Suppressor macrophage (primary cell): ENCODE measurements at regions not wholly inside any gene's neighbourhood (a gene's known extent, or its start where the extent isn't known, plus 50 kb on each side); places are given as distances from the start of the nearest gene placed in this dataset.

ENCODE experiments used
- DNase-seq, 4 experiments: peaks; one replicate each; pipeline ENCODE4 v3.0.0-alpha.2; 2020 to 2022

DNA sequence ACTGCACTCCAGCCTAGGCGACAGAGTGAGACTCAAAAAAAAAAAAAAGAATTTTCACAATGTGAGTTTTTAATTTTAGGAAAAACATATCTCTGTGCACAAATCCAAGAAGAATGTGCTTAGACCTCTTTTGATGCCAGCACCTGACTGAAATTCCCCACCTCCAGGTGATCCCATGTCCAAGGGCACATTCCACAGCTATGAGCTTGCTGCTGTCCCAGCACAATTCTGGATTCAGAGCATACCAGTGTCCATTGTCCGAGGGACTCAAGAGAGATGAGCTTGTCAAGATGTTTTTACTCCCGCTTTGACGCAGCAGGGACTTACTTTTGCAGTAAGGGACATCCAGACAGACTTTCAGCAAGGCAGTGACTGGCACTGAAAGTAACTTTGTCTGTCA lies 489.1 kb upstream of the ACVR2A start:
- DNase-seq = no peak

DNA sequence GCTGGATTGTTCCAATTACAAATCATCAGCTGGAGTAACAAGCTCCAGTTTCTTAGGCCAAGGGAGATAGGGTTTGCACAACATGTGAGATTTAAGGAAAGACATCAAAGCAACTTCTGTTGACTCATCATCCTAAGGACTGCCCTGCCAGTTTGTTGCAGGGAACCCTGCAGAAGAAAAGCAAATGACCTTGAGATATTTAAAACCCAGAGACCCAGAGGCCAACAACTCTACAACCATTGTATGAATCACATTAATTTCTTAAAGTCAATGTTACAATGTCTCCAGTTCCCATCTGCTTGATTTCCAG lies 491.8 kb upstream of the ACVR2A start:
- no peak for DNase-seq

DNA sequence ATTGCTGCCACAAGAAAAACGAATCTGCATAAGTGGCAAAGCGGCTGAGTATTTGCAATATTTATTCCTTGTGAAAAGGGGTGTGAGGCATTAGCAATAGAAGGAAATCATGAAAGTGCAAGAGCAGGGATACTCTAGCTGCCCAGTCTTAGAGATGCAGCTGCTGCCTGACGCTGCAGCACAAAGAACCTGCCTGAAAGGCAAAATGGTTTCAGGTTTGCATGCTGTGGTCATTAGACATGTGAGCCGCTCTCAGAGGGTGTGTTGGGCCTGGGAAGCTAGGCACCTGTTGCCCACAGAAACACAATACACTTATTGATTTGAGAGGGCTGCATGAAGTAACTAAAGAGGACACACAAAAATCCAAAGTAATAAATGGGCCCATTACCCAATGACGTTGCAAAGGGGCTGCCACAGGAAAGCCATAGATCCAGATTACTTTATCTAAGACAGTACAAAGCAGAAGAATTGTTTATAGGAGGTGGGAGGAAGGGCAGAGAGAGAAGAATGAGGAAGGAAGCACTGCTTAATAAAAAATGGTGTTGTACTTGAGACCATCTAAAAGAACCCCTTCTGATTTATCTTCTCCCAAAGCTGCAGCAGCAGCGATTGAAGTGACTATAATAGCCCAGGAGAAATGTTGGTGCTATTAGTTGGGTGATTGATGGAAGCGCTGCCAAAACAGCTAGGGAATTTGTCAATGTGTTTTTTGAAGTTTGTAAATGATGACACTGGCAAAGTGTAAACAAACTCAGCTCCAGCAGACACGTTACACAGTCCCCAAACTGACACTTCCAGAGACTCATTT lies 492.4 kb upstream of the ACVR2A start:
- no peak for DNase-seq

DNA sequence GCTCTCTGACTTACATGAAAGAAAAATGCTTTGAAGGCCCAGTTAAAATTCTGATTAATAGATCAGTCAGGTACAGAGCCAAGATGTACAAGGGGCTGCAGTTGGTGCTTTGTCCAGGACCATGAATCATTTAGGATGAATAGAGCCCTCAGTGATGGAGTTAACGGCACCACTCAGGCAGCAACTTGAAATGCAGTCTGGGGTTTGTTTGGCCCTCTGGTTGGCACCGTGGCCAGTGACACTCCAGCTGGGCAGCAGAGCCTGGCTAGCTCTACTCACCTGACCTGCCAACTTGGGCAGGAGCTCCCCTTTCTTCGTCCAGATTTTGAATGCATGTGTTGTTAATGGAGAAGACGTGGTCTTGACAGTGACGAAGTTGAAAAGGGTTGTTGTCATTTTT lies 493.0 kb upstream of the ACVR2A start:
- DNase-seq = no peak

DNA sequence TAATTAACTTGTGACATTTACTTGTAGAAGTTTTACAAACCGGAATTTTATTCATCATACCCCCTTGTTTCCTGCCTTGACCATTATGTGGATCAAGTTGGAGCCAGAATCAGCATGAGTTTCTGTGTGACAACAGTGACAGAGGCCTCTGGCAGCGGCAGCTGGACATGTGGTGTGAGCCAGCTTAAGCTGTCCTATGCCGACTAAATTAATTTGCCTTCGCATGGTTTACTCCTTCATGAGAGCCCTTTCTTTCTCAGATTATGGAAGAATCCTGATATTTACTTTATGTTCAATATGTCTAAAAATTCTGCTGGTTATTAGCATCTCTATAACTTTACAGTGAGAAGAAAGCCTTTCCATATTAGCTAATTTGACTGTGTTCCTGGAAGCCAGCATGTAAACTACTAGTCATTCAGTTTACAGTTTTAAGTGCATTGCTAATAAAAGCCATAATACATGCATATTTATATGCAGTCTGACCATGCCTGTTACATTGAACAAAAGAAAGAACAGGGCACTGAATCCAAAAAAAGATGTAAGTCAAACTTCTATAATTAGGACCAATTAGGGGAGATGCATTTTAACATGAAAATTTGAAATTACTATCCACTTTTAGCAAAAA lies 495.8 kb upstream of the ACVR2A start:
- no peak for DNase-seq

DNA sequence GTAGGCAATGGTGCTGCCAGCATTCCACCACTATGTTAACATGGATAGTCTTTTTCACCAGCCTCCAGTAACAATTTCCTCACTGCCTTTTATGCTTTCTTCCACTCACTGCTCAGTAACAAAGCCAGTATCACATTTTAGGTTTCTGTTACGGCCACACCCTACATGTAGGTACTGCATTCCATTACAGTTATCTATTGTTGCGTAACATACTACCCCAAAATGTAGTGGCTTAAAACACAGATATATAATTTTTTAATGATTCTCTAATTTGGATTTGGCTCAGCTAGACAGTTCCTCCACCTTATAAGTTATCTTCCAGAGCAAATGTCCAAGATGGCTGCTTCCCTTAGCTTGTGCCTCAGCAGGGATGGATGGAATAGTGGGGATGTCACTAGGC lies 498.7 kb upstream of the ACVR2A start:
- DNase-seq = no peak

DNA sequence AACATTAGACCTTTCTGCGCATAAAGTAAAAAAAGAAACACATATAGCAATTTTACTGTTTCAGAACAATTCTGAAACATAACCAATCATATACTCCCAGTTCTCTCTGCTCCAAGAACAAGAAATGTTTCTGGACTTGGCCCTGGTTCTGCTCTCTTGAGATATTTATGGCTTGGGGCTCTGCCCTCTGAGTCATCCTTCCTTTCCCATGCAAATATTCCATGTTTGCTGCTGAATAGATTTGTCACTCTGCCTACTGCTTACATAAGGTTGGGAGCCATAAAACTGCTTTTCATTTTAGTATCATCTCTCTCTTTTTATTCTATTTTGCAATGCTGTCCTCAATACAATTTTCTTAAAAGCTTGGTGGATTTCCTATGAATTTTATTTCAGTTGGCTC lies 499.6 kb upstream of the ACVR2A start:
- no peak for DNase-seq

DNA sequence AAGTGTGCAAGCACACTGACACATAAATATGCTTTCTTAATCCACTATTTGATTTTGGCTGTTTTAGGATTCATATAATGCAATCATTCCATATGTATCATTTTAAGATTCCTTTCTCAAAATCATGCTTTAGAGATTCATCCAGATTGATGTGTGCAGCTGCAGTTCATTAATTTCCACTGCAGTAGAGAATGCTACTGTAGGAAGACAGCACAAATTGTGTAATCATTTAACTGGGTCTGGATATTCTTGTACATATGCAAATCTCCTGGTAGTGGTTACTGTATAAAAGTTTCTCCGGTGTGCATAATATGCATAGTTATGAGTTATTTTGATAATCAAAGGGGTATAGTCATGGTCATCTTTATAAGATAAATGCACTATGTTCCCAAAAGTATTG lies 502.5 kb upstream of the ACVR2A start:
- no peak for DNase-seq

DNA sequence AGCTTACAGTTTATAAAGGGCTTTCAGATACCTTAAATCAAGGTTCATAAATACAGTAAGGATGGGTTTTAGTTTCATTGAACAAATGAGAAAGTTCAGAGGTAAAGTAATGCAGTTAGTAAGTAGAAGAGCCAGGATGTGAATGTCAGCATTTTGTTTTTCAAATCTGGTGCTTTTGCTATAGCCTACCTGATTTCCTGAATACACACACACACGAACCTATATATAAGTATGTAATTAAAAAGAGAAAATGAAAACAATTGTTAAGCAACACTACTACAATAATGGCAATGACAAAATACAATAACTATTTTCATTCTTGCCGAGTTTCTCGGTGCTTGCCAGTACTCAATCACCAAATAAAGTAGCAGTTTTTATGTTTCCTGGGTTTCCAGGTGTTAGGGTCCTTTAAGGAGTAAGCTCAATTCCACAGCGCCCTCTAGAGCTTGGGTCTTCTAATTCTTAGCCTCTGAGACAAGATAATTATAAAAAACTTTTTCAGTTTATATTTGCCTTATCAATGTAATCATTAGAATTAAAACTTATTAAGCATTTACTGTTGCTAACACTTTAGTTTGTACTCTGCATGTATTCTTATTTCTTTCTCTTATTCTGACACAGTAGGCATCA lies 512.9 kb upstream of the ACVR2A start:
- DNase-seq = peak; percentile 28 to 54 (median 46)

DNA sequence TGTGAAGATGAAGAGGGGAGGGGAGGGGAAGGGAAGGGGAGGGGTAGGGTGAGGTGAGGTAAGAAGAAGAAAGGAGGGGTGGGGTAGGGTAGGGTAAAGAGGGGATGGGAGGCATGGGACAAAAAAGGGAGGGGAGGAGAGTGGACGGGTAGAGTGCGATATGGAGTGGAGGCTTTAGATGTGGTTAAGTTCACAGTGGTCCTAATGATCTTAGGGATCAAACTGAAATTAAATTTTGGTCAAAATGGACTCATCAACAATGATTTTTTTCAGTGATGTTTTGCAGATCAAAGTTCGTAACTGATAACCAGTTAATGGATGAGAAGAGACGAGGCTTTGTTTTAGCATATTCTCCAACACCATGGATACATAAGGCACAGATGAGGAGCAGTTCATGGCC lies 513.9 kb upstream of the ACVR2A start:
- no peak for DNase-seq

DNA sequence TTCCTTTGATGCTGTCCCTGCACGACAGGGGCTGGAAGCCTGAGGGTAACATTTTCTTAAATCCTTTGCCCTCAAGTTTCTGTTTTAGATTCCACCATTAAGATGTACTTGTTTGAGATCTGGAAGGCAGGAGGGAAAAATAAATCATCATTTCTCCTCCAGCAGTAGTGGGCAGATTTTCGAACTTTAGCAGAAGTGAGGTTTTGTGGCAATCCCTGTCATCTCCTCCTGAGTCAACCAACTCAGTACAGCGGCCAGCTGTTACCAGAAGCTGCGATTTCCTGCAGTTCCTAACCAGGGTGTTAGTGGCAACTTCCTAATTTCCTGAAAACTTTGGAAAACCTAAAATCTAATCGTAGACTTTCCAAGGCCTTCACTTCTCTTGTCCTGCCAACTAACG lies 517.2 kb upstream of the ACVR2A start:
- peak; percentile 51 to 78 (median 71) for DNase-seq

DNA sequence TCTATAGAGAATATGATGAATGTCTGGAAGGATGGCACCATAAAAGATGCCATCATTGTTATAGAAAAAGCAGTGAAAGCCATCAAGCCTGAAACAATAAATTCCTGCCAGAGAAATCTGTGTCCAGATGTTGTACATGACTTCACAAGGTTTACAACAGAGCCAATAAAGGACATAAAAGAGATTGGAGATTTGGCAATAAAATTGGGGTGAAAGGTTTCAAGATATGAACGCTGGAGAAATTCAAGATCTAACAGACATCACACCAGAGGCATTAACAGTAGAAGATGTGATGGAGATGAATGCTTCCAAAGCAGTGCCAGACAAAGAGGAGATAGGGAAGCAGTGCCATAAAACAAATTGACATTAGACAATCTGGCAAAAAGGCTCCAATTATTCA lies 518.8 kb upstream of the ACVR2A start:
- no peak for DNase-seq

DNA sequence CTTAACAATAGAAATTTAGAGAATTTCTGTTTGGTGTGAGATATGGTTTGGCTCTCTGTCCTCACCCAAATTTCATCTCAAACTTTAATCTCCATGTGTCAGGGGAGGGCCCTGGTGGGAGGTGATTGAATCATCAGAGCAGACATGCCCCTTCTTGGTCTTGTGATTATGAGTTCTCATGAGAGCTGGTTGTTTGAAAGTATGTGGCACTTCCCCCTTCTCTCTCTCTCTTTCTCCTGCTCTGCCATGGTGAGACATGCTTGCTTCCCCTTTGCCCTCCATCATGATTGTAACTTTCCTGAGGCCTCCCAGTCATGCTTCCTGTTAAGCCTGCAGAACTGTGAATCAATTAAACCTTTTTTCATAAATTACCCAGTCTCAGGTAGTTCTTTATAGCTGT lies 524.7 kb upstream of the ACVR2A start:
- DNase-seq = peak; percentile 26 to 67 (median 54)

DNA sequence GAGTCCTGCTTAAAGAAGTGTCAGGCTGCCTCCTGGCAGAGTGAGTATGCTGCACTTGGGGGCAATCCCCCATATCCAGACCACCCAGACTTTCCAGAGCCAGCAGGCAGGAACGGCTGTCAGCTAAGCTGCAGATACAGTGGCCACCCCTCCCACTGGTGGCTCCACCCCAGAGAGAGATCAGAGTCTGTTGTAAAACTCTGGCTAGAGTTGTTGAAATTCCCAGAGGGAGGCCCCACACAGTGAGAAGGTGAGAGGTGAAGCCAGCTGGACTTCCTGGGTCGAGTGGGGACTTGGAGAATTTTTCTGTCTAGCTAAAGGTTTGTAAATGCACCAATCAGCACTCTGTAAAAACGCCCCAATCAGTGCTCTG lies 533.8 kb upstream of the ACVR2A start:
- DNase-seq = no peak

DNA sequence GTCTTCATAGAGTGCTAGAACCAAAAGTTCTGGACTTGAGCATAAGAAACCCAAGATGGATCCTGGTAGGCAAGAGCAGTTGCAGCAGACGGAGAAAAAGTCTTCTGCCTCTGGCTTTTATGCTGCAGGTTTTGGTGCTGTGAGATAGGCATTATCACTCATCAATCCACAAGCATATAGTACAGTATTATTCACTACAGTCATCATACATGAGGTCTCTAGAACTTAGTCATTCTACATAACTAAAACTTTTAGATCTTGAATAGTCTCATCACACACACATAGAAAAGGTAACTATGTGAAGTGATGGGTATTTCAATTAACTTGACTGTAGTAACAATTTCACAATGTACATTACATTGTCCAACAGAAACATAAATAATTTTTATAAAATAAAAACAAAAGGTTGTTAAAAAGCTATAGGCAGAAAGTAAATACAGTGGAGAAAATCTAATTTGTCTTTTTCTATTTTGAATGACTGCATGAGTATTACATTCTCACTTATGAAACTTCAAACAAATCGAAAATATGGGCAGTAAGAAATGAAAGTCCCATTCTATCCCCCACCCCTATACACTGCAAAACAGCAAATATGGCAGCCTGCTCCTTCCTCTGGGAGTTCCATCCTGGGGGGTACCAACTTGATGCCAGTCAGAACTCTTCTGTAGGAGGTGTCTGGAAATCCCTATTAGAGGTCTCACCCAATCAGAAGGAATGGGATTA lies 534.3 kb upstream of the ACVR2A start:
- no peak for DNase-seq

DNA sequence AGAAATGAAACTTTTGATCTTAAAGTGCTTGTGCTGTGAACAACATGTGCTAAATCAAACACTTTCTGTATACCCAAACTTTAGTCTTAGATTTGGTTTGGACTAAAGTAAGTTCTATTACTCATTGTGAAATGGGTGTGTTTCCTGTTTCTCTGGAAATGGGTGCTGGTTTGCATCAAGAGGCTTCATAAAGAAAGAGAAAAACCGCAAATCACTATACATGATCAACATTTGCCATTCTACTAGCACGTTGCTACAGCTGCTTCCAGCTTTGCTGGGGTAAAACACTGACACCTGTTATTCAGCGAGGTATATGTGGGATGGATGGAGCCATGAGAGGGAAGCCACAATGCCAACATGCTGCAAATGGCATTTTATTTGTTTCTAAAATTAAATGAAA lies 547.0 kb upstream of the ACVR2A start:
- no peak for DNase-seq

DNA sequence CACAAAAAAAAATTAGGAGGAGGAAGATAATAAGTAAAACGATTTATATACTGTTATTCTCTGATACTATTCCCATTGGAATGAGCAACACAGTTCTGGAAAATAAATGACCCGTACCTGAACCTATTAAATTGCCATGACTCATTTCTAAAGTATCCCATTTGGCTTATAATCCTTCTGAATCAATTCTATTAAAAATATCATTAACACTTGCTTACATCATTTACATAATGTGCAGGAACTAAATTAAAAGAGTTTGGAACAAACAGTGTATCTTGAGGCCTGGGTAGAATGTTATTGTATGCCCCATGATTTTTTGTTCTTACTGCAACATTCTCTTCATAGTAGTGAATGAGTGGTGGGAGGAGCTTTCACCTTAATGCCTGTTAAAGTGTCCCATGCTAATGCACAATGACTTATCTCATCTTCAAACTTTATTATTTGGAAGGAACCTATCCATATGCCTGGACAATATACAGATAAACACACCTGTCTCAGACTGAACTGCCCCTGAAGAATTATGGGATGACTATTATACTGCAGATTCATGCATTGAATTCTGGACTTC lies 549.9 kb upstream of the ACVR2A start:
- DNase-seq = no peak

DNA sequence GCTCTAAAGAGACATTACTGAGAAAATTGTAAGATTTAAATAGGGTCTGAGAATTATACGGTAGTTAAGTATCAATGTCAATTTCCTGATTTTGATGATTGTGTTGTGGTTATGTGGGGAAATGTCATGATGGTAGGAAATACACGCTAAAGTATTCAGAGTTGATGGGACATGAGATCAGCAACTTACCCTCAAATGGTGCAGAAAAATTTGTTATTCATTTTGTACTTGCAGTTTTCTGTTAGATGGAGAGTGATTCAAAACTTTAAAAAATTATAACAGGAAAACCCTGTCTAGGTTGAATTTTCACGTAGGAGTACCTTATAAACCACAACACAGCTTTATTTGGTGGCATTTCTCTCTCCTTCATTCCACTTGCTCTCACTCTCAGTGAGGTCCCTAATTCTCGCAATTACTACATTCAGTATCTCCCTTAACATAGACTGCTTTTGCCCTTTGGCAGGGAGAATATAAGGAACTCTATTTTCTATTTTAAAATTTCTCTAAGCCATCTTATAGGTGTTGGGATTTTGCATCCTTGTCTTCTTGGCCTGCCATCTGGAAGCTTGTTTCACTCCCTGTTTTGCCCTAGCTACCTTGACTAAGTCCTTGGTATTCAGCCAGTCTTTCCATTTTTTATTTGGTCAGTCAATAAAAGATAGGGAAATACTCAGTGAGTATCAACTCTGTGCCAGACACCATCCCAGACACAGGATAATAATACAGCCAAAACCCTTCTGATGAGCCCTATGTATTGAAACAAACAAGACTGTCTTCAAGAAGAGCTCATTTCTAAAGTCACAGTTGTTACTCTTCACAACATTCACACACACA lies 550.6 kb upstream of the ACVR2A start:
- DNase-seq = no peak

DNA sequence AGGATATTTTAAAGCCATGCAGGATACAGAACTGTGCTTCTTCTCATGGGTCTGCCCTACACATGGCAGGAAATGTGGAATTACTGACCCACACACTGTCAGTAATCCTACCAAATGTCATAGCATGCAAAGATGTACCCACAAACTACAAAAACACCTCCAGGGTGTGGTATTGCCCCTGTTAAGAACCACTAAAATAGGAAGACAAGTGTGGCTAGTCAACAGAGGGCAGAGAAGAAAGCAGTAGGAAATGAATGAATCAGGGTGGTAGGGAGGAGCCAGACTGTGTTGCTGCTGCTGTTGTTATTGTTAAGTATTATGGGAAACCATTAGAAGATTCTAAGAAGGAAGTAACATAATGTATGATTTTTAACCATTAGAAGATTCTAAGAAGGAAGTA lies 556.7 kb upstream of the ACVR2A start:
- DNase-seq = peak; percentile 2 to 12 (median 5)

DNA sequence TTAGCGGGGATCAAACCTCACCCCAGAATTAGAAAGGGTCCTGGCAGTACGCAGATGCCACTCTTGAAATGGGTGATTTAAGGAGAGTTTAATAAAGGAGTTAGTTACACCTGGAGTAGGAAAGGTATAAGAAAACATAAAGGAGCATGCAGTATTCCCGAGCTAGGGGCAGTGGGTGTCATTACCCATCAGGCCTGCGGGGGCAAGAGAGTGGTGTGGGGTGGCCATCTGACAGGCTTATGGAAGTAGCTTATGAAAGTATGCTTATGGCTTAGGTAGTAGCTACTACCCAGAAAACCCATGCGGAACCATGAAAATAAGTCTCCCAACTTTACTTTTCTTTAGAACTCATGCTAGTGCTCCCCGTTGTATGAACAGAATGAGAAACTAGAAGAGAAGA lies 568.9 kb upstream of the ACVR2A start:
- peak in 2 of 4 experiments; percentile 1 to 7 for DNase-seq

DNA sequence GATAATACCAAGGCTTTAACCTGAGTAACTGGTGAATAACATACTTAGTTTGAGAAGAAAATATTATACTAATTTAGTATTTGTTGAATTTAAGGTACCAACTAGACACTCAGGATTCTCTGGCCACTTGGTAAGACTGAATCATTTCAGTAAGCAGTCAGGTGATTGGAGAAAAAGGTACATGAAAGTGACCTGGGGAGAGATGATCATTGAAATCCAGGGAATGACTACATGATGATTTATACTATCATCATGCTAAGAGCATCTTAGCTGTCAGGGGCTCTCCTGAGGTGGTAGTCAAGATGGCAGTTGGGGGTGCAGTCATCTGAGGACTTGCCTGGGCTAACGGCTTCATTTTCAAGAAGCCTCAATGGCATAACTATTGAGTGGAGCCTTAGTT lies 571.2 kb upstream of the ACVR2A start:
- no peak for DNase-seq

DNA sequence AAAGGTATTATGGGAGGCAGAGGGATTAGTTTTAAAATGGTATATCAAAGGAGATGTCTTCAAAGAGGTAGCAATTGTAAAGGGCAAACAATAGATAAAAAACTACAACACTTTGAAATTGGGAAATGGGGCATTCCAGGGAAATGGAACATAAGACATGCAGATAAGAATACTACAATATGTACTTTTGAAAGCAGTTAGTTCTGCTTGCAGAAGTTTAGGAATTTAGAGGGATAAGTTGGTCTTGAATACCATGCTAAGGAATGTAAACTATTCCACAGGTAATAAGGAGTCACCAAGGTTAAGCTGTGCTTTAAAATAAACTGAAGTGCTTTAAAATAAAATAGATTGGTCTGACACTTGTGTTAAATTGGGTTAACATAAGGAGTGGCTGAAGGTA lies 571.7 kb upstream of the ACVR2A start:
- no peak for DNase-seq
